HepG2 (cell line): ENCODE measurements at regions not wholly inside any gene's neighbourhood (a gene's known extent, or its start where the extent isn't known, plus 50 kb on each side); places are given as distances from the start of the nearest gene placed in this dataset.

Experiments
- ATAC-seq: fragments of 200-7000 bp; cut with Tn5 transposase; 3 replicates; pipeline ENCODE4 v1.9.1; 2020; ENCODE audit warnings: mild to moderate bottlenecking, moderate library complexity
- BruUV-seq: library from RNA; stranded (reverse); fragments of 400-500 nt; replicated peaks from 2 replicates; lab custom pipeline; 2021; lab: Mats Ljungman, UMichigan
- CTCF ChIA-PET: fragments of 300-600 bp; formaldehyde crosslinking; extraction: SDS; loops from one replicate; lab custom pipeline; 2021; ENCODE audit warnings: low total read pairs, inconsistent platforms, low intra/inter-chr PET ratio; lab: Yijun Ruan, JAX
- POLR2A ChIA-PET: fragments of 350-600 bp; sonication (Branson Sonifier 250); formaldehyde crosslinking; loops from one replicate; lab custom pipeline; 2020; ENCODE audit warnings: antibody characterized with exemption, inconsistent platforms; lab: Yijun Ruan, JAX
- DNase-seq: peaks from one replicate; pipeline ENCODE4 v3.0.0-alpha.2; 2015; ENCODE audit warnings: low spot score
- FAIRE-seq: peaks from 3 replicates; lab custom pipeline; 2011; peaks lifted over from hg19 to GRCh38; lab: Jason Lieb, UNC
- H2AFZ ChIP-seq: one replicate; pipeline ENCODE4 v1.6.1; 2011; ENCODE audit warnings: low read length, inconsistent platforms
- H3K27ac ChIP-seq: fragments of 300-600 bp; 3 replicates; pipeline ENCODE4 v1.8.0; 2011; ENCODE audit warnings: mixed run types, mild to moderate bottlenecking, mixed read lengths, low read length, inconsistent platforms; ENCODE audit not compliant: insufficient read depth; ENCODE audit errors: extremely low read length
- H3K27me3 ChIP-seq, 2 experiments: fragments of 200-600 bp in 1 of 2; 2 replicates in 1 of 2; 3 replicates in 1 of 2; pipeline versions ENCODE4 v1.6.0 to v1.8.0; 2011; ENCODE audit warnings: low read length in 2 of 2, mild to moderate bottlenecking in 2 of 2, moderate library complexity in 2 of 2, inconsistent platforms in 1 of 2; ENCODE audit not compliant: insufficient read depth in 2 of 2, control insufficient read depth in 1 of 2
- H3K36me3 ChIP-seq, 2 experiments: fragments of 200-600 bp in 1 of 2; replicated peaks in 1 of 2; 2 replicates in 1 of 2; 3 replicates in 1 of 2; pipeline versions ENCODE4 v1.5.1 to v1.8.0; 2011; ENCODE audit warnings: low read length in 2 of 2, inconsistent platforms in 1 of 2; ENCODE audit not compliant: insufficient read depth in 2 of 2, control insufficient read depth in 1 of 2
- H3K4me1 ChIP-seq: 2 replicates; pipeline ENCODE4 v1.5.1; 2012; ENCODE audit warnings: low read length, inconsistent platforms; ENCODE audit not compliant: insufficient read depth
- H3K4me2 ChIP-seq: 2 replicates; pipeline ENCODE4 v1.6.0; 2011; ENCODE audit warnings: low read depth, low read length, inconsistent platforms
- H3K4me3 ChIP-seq, 3 experiments: fragments of 200-600 bp in 1 of 3; sonication (generic), shearing (Covaris generic) in 1 of 3; replicated peaks in 1 of 3; 2 replicates each; pipeline ENCODE4 v1.5.1; 2011 to 2016; ENCODE audit warnings: low read length in 3 of 3, inconsistent platforms in 2 of 3, low read depth in 2 of 3, mild to moderate bottlenecking in 2 of 3, control low read depth in 1 of 3, mixed read lengths in 1 of 3; ENCODE audit not compliant: insufficient read depth in 1 of 3
- H3K79me2 ChIP-seq: one replicate; pipeline ENCODE4 v1.6.1; 2011; ENCODE audit warnings: low read length, inconsistent platforms; ENCODE audit not compliant: insufficient read depth
- H3K9ac ChIP-seq: 2 replicates; pipeline ENCODE4 v1.6.0; 2011; ENCODE audit warnings: mild to moderate bottlenecking, low read depth, low read length, inconsistent platforms; ENCODE audit not compliant: insufficient read depth
- H3K9me3 ChIP-seq: 2 replicates; pipeline ENCODE4 v1.5.1; 2012; ENCODE audit warnings: mild to moderate bottlenecking, low read length
- H4K20me1 ChIP-seq: 2 replicates; pipeline ENCODE4 v1.6.0; 2011; ENCODE audit warnings: inconsistent platforms, mild to moderate bottlenecking, low read length, moderate library complexity; ENCODE audit not compliant: insufficient read depth
- ATF7 ChIP-seq, 2 experiments: fragments of 450-650 bp in 1 of 2; sonication (generic) in 1 of 2; formaldehyde crosslinking in 1 of 2; IDR thresholded peaks; 2 replicates each; pipeline versions ENCODE4 v1.4.0 to v1.6.1; 2016 to 2020; ENCODE audit warnings: antibody characterized with exemption in 1 of 2, mild to moderate bottlenecking in 1 of 2, missing genetic modification reagents in 1 of 2
- NCOA1 ChIP-seq: sonication (generic); formaldehyde crosslinking; IDR thresholded peaks from 2 replicates; pipeline ENCODE4 v1.9.0; 2021; ENCODE audit warnings: missing genetic modification reagents
- ZNF10 ChIP-seq: sonication (generic); formaldehyde crosslinking; IDR thresholded peaks from 2 replicates; pipeline ENCODE4 v1.4.0; 2020; ENCODE audit warnings: mild to moderate bottlenecking, low read depth, missing genetic modification reagents, borderline replicate concordance
- ZNF652 ChIP-seq: IDR thresholded peaks from 2 replicates; pipeline ENCODE4 v1.6.1; 2016; ENCODE audit warnings: low read depth, borderline replicate concordance
- WGBS: methylation state at CpG from one replicate; pipeline ENCODE4 v1.1.6; 2017; ENCODE audit warnings: low lambda C conversion rate; 5-methylcytosine and 5-hydroxymethylcytosine counted together
- in situ Hi-C: cut with HindIII; loops from 2 replicates; pipeline ENCODE4 v1.10.0; 2017; ENCODE audit warnings: low pct_unique_long_range_greater_than_20kb; ENCODE audit not compliant: extremely low pct_ligation_motif_present
- intact Hi-C: fragments of 100-400 bp; cut with micrococcal nuclease; formaldehyde crosslinking; loops from one replicate; pipeline ENCODE4 v1.10.0; 2022; ENCODE audit not compliant: unreplicated experiment

DNA sequence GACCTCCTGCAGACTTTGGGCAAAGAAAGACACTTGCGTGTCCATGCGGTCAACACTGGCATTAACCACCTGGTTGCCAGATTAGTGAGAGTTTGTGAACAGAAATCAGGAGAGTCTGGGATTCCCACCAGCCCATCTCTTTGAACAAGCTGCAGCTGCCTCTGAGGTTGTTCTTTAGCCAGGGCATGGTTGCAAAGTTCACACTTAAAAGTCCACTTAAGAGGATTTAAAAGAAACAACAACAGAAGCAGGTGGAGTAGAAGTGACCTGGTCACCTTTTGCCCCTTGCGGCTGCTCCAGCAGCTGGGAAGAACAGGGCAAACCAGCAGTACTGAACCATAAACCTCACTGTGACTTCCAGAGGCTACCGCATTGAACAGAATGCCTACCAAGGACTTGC is 97.3 kb downstream of the FOXB1 start:
- H4K20me1 ChIP-seq = no peaks in the 10 kb centered on the region
- no peak for DNase-seq
- 8% methylated on average over 4 of the region's 4 CpGs for WGBS
- ChIA-PET POLR2A (no interaction called here), CTCF (no interaction called here)
- TF ChIP-seq ZNF10 (CRISPR knock-in tag) = no peak
- peak; percentile 47; the same call in 1 of the 2 replicates for TF ChIP-seq ZNF652 (CRISPR knock-in tag)
- in situ Hi-C loops (no loop called here), intact Hi-C loops (no loop called here)
- peaks cover 9% of the 10 kb centered on the region for H3K4me1 ChIP-seq
- no peaks in the 10 kb centered on the region for H3K9me3 ChIP-seq
- FAIRE-seq = no peak
- no peaks in the 10 kb centered on the region for H3K79me2 ChIP-seq
- no peak overlapping the region for H3K9ac ChIP-seq
- no peak overlapping the region for H2AFZ ChIP-seq
- no peak overlapping the region for H3K4me2 ChIP-seq
- no peak overlapping the region for H3K27ac ChIP-seq
- peaks cover 0 to 2% of the 10 kb centered on the region in 2 experiments; a peak in 1 of 5 replicates for H3K27me3 ChIP-seq
- no TSS peak for BruUV-seq
- peak; percentile 38; the same call in 2 of the 3 replicates for ATAC-seq
- H3K4me3 ChIP-seq = no peak overlapping the region
- no peaks in the 10 kb centered on the region for H3K36me3 ChIP-seq

DNA sequence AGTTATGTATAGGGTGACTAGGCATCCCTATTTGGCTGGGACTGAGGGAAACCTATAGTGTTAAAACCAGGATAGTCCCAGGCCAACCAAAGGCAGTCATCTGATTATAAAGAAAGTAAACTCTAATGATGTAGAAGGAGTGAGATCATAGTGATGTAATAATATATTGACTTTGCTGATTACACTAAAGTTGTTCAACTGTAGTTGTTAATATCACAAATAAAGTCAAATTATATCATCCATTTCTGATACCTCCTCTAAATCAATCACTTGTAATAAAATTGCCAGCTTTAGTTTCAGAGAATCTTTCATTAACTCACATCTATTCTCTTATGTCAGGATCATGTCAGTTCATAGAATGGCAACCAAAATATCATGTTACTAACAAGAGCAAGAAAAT is 98.6 kb downstream of the FOXB1 start:
- ChIA-PET CTCF (no interaction called here), POLR2A (no interaction called here)
- Histone ChIP-seq H3K27me3 (0 out of 5 replicates have a peak, but pooled peaks cover 0 to 2% of the 10 kb centered on the region in 2 experiments), H3K4me1 (peaks cover 9% of the 10 kb centered on the region), H3K9me3 (no peaks in the 10 kb centered on the region), H3K4me3 (no peak overlapping the region), H3K27ac (no peak overlapping the region), H3K79me2 (no peaks in the 10 kb centered on the region), H4K20me1 (no peaks in the 10 kb centered on the region), H3K4me2 (no peak overlapping the region), H2AFZ (no peak overlapping the region), H3K36me3 (no peaks in the 10 kb centered on the region), H3K9ac (no peak overlapping the region)
- BruUV-seq = no TSS peak
- intact Hi-C loops = no loop called here
- no peak for DNase-seq
- FAIRE-seq = no peak
- no peak for ATAC-seq
- TF ChIP-seq NCOA1 (no peak), ATF7 (IDR thresholded peaks at IDR 0.05) (peak; percentile 30; the same call in 1 of the 2 replicates), ATF7 (CRISPR knock-in tag; IDR thresholded peaks at IDR 0.05) (no peak)
- in situ Hi-C loops = no loop called here
